Nephron (organoid): ENCODE measurements at regions not wholly inside any gene's neighbourhood (a gene's known extent, or its start where the extent isn't known, plus 50 kb on each side); places are given as distances from the start of the nearest gene placed in this dataset.
"Not testable (repeated sequence)": the region's sequence is repeated elsewhere in the genome, so short reads cannot be mapped to it uniquely, and the experiment has no call there.

Experiments used
- H3K27ac Mint-ChIP-seq, 3 experiments: 2 replicates each; pipeline ENCODE4 v1.8.0; 2020; ENCODE audit warnings: mixed read lengths in 3 of 3, mild to moderate bottlenecking in 2 of 3, moderate library complexity in 1 of 3
- H3K27me3 Mint-ChIP-seq: 2 replicates; pipeline ENCODE4 v1.8.0; 2021; ENCODE audit warnings: low read depth, mild to moderate bottlenecking, moderate library complexity, mixed read lengths
- H3K36me3 Mint-ChIP-seq: 2 replicates; pipeline ENCODE4 v1.8.0; 2020; ENCODE audit warnings: low read depth, mixed read lengths
- H3K4me1 Mint-ChIP-seq: 2 replicates; pipeline ENCODE4 v1.8.0; 2020; ENCODE audit warnings: mixed read lengths
- H3K4me3 Mint-ChIP-seq, 3 experiments: 2 replicates each; pipeline ENCODE4 v1.8.0; 2020; ENCODE audit warnings: mild to moderate bottlenecking in 3 of 3, mixed read lengths in 3 of 3, moderate library complexity in 2 of 3
- H3K9me3 Mint-ChIP-seq: 2 replicates; pipeline ENCODE4 v1.8.0; 2020; ENCODE audit warnings: mixed read lengths
- TF ChIP-seq, protein P1 (sequence below), 3 experiments: fragments of 200-600 bp; sonication (generic); IDR thresholded peaks; one replicate each; pipeline ENCODE4 v1.5.0; 2021; ENCODE audit warnings: antibody characterized with exemption in 3 of 3; ENCODE audit not compliant: unreplicated experiment in 3 of 3

DNA sequence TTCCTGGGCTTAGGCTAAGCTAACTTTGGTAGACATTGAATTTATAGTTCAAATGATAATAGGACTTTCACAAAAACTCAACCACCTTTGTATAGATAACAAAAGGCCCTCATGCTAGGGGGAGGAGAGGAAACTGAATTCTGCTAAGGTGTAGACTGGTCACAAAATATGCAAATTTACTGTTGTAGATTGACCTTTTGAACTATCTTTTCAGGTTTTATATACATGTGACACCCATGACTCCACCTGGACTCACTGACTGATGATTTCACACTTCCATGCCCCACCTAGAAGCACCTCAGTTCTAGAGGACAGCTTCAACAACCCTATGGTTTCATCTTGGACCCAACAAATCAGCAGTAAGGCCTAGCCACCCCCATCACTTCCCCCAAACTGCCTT lies 165.7 kb downstream of the CEMIP2 start:
- no peaks in the 10 kb centered on the region for H3K27me3 Mint-ChIP-seq
- H3K4me1 Mint-ChIP-seq: no peaks in the 10 kb centered on the region
- TF ChIP-seq, protein P1, sequence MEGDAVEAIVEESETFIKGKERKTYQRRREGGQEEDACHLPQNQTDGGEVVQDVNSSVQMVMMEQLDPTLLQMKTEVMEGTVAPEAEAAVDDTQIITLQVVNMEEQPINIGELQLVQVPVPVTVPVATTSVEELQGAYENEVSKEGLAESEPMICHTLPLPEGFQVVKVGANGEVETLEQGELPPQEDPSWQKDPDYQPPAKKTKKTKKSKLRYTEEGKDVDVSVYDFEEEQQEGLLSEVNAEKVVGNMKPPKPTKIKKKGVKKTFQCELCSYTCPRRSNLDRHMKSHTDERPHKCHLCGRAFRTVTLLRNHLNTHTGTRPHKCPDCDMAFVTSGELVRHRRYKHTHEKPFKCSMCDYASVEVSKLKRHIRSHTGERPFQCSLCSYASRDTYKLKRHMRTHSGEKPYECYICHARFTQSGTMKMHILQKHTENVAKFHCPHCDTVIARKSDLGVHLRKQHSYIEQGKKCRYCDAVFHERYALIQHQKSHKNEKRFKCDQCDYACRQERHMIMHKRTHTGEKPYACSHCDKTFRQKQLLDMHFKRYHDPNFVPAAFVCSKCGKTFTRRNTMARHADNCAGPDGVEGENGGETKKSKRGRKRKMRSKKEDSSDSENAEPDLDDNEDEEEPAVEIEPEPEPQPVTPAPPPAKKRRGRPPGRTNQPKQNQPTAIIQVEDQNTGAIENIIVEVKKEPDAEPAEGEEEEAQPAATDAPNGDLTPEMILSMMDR (IDR thresholded peaks at IDR 0.05; ENCODE audit: unreplicated experiment in 3 of 3): no peak
- no peaks in the 10 kb centered on the region for H3K36me3 Mint-ChIP-seq
- no peak overlapping the region for H3K27ac Mint-ChIP-seq
- no peak overlapping the region for H3K4me3 Mint-ChIP-seq
- H3K9me3 Mint-ChIP-seq: peaks cover 8% of the 10 kb centered on the region

DNA sequence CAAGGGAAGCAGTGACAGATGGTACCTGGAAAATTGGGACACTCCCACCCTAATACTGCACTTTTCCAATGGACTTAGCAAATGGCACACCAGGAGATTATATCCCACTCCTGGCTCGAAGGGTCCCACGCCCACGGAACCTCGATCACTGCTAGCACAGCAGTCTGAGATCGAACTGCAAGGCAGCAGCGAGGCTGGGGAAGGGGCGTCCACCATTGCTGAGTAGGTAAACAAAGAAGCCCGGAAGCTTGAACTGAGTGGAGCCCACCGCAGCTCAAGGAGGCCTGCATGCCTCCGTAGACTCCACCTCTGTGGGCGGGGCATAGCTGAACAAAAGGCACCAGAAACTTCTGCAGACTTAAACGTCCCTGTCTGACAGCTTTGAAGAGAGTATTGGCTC lies 172.6 kb downstream of the CEMIP2 start:
- H3K4me1 Mint-ChIP-seq, H3K27ac Mint-ChIP-seq, H3K27me3 Mint-ChIP-seq, H3K4me3 Mint-ChIP-seq, H3K36me3 Mint-ChIP-seq: not testable (repeated sequence)
- peaks cover 12% of the 10 kb centered on the region for H3K9me3 Mint-ChIP-seq

DNA sequence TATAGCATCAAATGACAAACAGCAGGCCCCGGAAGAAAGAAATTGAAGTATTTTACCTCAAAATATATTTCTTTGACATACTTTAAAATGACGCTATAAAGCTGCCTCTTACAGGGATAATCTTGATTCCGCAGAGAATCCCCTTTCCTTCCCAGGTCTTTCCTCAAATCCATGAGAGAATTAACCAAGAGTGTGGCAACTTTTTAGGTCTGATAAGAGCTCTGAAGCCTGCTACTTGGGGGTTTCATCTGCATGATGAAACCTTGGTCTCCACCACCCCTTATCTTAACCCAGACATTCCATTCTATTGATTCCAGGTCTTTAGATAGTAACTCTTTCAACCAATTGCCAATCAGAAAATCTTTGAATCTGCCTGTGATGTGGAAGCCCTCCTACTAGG lies 173.8 kb downstream of the CEMIP2 start:
- H3K27ac Mint-ChIP-seq: no peak overlapping the region
- peaks cover 5% of the 10 kb centered on the region for H3K27me3 Mint-ChIP-seq
- TF ChIP-seq, protein P1 (IDR thresholded peaks at IDR 0.05; ENCODE audit: unreplicated experiment in 3 of 3): no peak
- H3K4me3 Mint-ChIP-seq: no peak overlapping the region
- H3K9me3 Mint-ChIP-seq: peaks cover 12% of the 10 kb centered on the region
- H3K36me3 Mint-ChIP-seq: no peaks in the 10 kb centered on the region
- H3K4me1 Mint-ChIP-seq: peaks cover 5% of the 10 kb centered on the region

GRCh38 chr9:71592400-71592799 lies 175.9 kb downstream of the CEMIP2 start:
- peaks cover 4% of the 10 kb centered on the region for H3K9me3 Mint-ChIP-seq
- TF ChIP-seq, protein P1 (IDR thresholded peaks at IDR 0.05; ENCODE audit: unreplicated experiment in 3 of 3): no peak
- peaks cover 5% of the 10 kb centered on the region for H3K27me3 Mint-ChIP-seq
- H3K27ac Mint-ChIP-seq: no peak overlapping the region
- H3K4me3 Mint-ChIP-seq: no peak overlapping the region
- H3K36me3 Mint-ChIP-seq: no peaks in the 10 kb centered on the region
- peaks cover 5% of the 10 kb centered on the region for H3K4me1 Mint-ChIP-seq

DNA sequence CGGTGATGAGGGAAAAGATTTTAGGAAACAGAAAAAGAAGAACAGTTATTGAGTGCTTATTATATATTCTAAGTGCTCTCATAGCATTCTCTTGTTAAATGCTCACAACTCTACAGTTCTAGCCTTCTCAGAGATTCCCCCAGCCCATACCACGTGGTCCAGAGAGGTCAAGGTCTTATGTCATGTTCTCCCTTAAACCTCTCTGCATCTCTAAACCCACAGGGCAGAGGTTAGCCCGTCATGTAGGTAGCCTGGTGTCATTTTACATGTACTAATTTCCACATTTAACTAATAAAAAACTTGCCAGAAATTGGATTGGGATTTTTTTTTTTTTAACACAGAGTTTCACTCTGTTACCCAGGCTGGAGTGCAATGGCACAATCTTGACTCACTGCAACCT lies 178.0 kb downstream of the CEMIP2 start:
- Mint-ChIP-seq H3K36me3 (no peaks in the 10 kb centered on the region), H3K9me3 (no peaks in the 10 kb centered on the region)

GRCh38 chr9:71589612-71590011 lies 178.7 kb downstream of the CEMIP2 start:
- Mint-ChIP-seq H3K4me3 (no peak overlapping the region), H3K9me3 (no peaks in the 10 kb centered on the region), H3K36me3 (no peaks in the 10 kb centered on the region), H3K4me1 (peaks cover 5% of the 10 kb centered on the region), H3K27ac (no peak overlapping the region), H3K27me3 (peaks cover 5% of the 10 kb centered on the region)
- TF ChIP-seq, protein P1 (IDR thresholded peaks at IDR 0.05; ENCODE audit: unreplicated experiment in 3 of 3): no peak

More for the DNA sequence above, 178.0 kb downstream of the CEMIP2 start:
- Mint-ChIP-seq H3K27me3 (peaks cover 5% of the 10 kb centered on the region), H3K27ac (no peak overlapping the region), H3K4me1 (peaks cover 5% of the 10 kb centered on the region), H3K4me3 (no peak overlapping the region)
- TF ChIP-seq, protein P1 (IDR thresholded peaks at IDR 0.05; ENCODE audit: unreplicated experiment in 3 of 3): no peak
